ENCODE measurements at regions not wholly inside any gene's neighbourhood (a gene's known extent, or its start where the extent isn't known, plus 50 kb on each side); places are given as distances from the start of the nearest gene placed in this dataset.

DNA sequence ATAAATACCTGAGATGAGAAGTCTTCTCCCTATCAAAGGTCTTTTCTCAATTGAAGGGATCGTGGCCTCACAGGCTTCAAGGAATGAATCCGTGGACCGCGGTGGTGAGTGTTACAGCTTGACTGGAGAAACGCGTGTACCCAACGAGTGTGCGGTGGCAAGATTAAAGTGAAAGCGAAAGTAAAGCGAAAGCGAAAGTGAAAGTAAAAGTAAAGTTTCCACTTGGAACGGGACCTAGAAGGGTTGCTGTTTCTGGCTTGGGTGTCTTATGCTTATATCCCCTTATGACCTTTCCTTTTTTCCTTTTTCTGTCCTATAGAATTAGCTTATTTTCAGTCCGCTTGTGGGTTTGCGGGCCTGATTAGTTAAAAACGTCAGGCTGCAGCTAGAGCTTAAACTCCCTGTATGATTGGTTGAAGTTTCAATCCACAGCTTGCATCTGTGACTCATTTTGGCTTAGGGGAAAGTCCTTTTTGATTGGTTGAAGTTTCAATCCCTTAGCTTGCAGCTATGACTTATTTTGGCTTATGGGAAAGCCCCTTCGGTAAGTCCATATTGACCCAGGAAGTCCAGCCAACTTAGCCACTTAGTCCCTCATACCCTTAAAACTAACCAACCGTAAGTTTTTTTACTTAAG is 924.3 kb upstream of the CDH10 start:
- no peaks in the 10 kb centered on the region for H3K4me1 ChIP-seq

DNA sequence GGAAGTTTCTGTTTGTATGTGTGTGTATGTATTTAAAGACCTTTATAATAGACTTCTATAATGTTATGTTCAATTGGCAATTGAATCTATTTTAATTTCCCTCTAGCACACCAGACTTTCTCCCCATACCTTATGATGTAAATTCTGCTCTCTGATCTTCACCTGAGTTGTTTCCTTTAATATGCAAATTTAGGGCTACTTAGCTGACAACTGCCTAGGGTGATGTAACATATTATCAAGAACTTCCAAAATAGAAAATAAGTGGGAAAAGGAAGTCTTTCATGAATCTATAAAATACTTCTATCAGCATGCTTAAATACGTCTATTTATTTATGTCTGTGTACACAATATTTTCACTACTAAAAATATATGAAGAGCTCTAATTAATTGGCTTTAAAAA is 923.5 kb upstream of the CDH10 start:
- Histone ChIP-seq H3K36me3 (no peaks in the 10 kb centered on the region), H3K9me3 (peaks cover 3 to 13% (median 9%) of the 10 kb centered on the region in 4 donors), H3K27ac (no peak overlapping the region), H3K4me3 (no peak overlapping the region), H3K27me3 (no peaks in the 10 kb centered on the region), H3K4me1 (no peaks in the 10 kb centered on the region)
- no peak for DNase-seq
- TF ChIP-seq, protein P1, sequence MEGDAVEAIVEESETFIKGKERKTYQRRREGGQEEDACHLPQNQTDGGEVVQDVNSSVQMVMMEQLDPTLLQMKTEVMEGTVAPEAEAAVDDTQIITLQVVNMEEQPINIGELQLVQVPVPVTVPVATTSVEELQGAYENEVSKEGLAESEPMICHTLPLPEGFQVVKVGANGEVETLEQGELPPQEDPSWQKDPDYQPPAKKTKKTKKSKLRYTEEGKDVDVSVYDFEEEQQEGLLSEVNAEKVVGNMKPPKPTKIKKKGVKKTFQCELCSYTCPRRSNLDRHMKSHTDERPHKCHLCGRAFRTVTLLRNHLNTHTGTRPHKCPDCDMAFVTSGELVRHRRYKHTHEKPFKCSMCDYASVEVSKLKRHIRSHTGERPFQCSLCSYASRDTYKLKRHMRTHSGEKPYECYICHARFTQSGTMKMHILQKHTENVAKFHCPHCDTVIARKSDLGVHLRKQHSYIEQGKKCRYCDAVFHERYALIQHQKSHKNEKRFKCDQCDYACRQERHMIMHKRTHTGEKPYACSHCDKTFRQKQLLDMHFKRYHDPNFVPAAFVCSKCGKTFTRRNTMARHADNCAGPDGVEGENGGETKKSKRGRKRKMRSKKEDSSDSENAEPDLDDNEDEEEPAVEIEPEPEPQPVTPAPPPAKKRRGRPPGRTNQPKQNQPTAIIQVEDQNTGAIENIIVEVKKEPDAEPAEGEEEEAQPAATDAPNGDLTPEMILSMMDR (IDR thresholded peaks at IDR 0.05): no peak
- TF ChIP-seq POLR2AphosphoS5 (IDR thresholded peaks at IDR 0.05) (no peak), EP300 (IDR thresholded peaks at IDR 0.05) (no peak), POLR2A (IDR thresholded peaks at IDR 0.05) (no peak)
- WGBS, 5 donors: 83 to 91% (median 86%) methylated on average over 1 of the region's 1 CpG
- intact Hi-C loops (cut with DNase I; ENCODE audit: low total_unique reads): no loop called here

More for the DNA sequence above, 924.3 kb upstream of the CDH10 start:
- H3K9me3 ChIP-seq: peaks cover 0 to 12% (median 6%) of the 10 kb centered on the region in 4 donors
- DNase-seq: no peak
- no peaks in the 10 kb centered on the region for H3K36me3 ChIP-seq
- no peak overlapping the region for H3K27ac ChIP-seq
- TF ChIP-seq POLR2A (IDR thresholded peaks at IDR 0.05): no peak
- TF ChIP-seq POLR2AphosphoS5 (IDR thresholded peaks at IDR 0.05): no peak
- TF ChIP-seq, protein P1 (IDR thresholded peaks at IDR 0.05): no peak
- no peak for TF ChIP-seq EP300 (IDR thresholded peaks at IDR 0.05)
- intact Hi-C loops (cut with DNase I; ENCODE audit: low total_unique reads): no loop called here
- no peaks in the 10 kb centered on the region for H3K27me3 ChIP-seq
- H3K4me3 ChIP-seq: no peak overlapping the region
- WGBS, 5 donors: 88 to 93% (median 91%) methylated on average over 17 of the region's 17 CpGs

DNA sequence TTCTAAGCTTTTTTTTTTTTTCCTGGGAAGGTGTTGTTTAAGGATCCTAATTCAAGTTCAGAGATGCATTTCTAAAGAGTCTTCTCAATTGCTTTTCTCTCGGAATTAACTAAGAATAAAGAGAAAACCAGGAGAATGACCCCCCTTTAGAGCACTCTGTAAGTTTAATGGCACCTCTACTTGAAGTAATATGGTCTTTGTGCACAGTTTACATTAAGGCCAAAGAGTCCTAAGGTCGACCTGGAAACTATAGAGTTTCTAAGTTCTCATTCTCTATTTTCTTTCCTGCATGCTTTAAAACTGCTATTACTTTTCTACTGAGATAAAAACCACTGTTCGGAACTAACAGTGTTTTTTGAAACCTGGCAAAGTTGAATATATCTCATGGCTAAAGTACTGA is 923.1 kb upstream of the CDH10 start:
- WGBS, 5 donors: 41 to 46% (median 44%) methylated on average over 3 of the region's 3 CpGs
- H3K36me3 ChIP-seq: no peaks in the 10 kb centered on the region

DNA sequence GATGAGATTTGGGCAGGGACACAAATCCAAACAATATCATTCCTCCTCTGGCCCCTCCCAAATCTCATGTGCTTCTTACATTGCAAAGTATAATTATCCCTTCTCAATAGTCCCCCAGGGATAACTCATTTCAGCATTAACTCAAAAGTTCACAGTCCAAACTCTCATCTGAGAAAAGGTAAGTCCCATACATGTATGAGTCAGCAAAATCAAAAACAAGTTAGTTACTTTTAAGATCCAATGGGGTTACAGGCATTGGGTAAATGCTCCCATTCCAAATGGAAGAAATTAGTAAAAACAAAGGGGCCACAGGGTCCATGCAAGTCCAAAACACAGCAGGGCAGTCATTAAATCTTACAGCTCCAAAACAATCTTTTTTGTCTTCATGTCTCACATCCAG is 917.9 kb upstream of the CDH10 start:
- TF ChIP-seq EP300 (IDR thresholded peaks at IDR 0.05) (no peak), POLR2A (IDR thresholded peaks at IDR 0.05) (no peak), POLR2AphosphoS5 (IDR thresholded peaks at IDR 0.05) (no peak)
- TF ChIP-seq, protein P1 (IDR thresholded peaks at IDR 0.05): no peak
- no peaks in the 10 kb centered on the region for H3K4me1 ChIP-seq
- H3K27me3 ChIP-seq: no peaks in the 10 kb centered on the region
- DNase-seq: no peak
- no peak overlapping the region for H3K27ac ChIP-seq
- no peaks in the 10 kb centered on the region for H3K36me3 ChIP-seq
- peaks cover 0 to 13% (median 5%) of the 10 kb centered on the region in 4 donors for H3K9me3 ChIP-seq
- intact Hi-C loops (cut with DNase I; ENCODE audit: low total_unique reads): no loop called here
- H3K4me3 ChIP-seq: no peak overlapping the region

More for the DNA sequence above, 923.1 kb upstream of the CDH10 start:
- no peak overlapping the region for H3K4me3 ChIP-seq
- intact Hi-C loops (cut with DNase I; ENCODE audit: low total_unique reads): no loop called here
- H3K9me3 ChIP-seq: peaks cover 3 to 17% (median 11%) of the 10 kb centered on the region in 4 donors
- no peaks in the 10 kb centered on the region for H3K27me3 ChIP-seq
- H3K4me1 ChIP-seq: no peaks in the 10 kb centered on the region
- no peak for TF ChIP-seq EP300 (IDR thresholded peaks at IDR 0.05)
- TF ChIP-seq, protein P1 (IDR thresholded peaks at IDR 0.05): no peak
- H3K27ac ChIP-seq: no peak overlapping the region
- no peak for DNase-seq
